AG09309 (cell line): ENCODE measurements at regions not wholly inside any gene's neighbourhood (a gene's known extent, or its start where the extent isn't known, plus 50 kb on each side); places are given as distances from the start of the nearest gene placed in this dataset.

Source experiments
- DNase-seq: peaks from one replicate; pipeline ENCODE4 v3.0.0-alpha.2; 2010; ENCODE audit warnings: low read depth
- H3K4me3 ChIP-seq: 2 replicates; pipeline ENCODE4 v1.5.1; 2011; ENCODE audit warnings: mild to moderate bottlenecking, low read depth, low read length, moderate library complexity; ENCODE audit not compliant: control insufficient read depth
- CTCF ChIP-seq: IDR thresholded peaks from 2 replicates; pipeline ENCODE4 v1.5.1; 2011; ENCODE audit warnings: mild to moderate bottlenecking, low read depth, low read length, inconsistent platforms; ENCODE audit not compliant: insufficient read depth, control insufficient read depth; ENCODE audit errors: missing control alignments

GRCh38 chr2:103135679-103136078 is 373.8 kb downstream of the TMEM182 start:
- H3K4me3 ChIP-seq, result no peak overlapping the region
- no peak for DNase-seq
- no peak for TF ChIP-seq CTCF

GRCh38 chr2:103138123-103138901 is 376.5 kb downstream of the TMEM182 start:
- TF ChIP-seq CTCF, result no peak
- DNase-seq, result no peak
- no peak overlapping the region for H3K4me3 ChIP-seq

GRCh38 chr2:103139628-103140268 is 377.9 kb downstream of the TMEM182 start:
- DNase-seq, result no peak
- H3K4me3 ChIP-seq, result no peak overlapping the region
- no peak for TF ChIP-seq CTCF

GRCh38 chr2:103144837-103145236 is 383.0 kb downstream of the TMEM182 start:
- no peak overlapping the region for H3K4me3 ChIP-seq
- no peak for TF ChIP-seq CTCF
- DNase-seq, result no peak

- TF ChIP-seq CTCF, result no peak
- no peak for DNase-seq
- no peak overlapping the region for H3K4me3 ChIP-seq
Measured at GRCh38 chr2:103145739-103146138, 383.9 kb downstream of the TMEM182 start.

GRCh38 chr2:103151046-103151445 is 389.2 kb downstream of the TMEM182 start:
- TF ChIP-seq CTCF, result no peak
- no peak overlapping the region for H3K4me3 ChIP-seq
- no peak for DNase-seq
